GM21381 (cell line): ENCODE measurements at regions not wholly inside any gene's neighbourhood (a gene's known extent, or its start where the extent isn't known, plus 50 kb on each side); places are given as distances from the start of the nearest gene placed in this dataset.

Experiments
- ATAC-seq: cut with Tn5 transposase; IDR thresholded peaks from one replicate; pipeline ENCODE4 v1.9.1; 2021; ENCODE audit warnings: mild to moderate bottlenecking, moderate library complexity; ENCODE audit not compliant: unreplicated experiment

DNA sequence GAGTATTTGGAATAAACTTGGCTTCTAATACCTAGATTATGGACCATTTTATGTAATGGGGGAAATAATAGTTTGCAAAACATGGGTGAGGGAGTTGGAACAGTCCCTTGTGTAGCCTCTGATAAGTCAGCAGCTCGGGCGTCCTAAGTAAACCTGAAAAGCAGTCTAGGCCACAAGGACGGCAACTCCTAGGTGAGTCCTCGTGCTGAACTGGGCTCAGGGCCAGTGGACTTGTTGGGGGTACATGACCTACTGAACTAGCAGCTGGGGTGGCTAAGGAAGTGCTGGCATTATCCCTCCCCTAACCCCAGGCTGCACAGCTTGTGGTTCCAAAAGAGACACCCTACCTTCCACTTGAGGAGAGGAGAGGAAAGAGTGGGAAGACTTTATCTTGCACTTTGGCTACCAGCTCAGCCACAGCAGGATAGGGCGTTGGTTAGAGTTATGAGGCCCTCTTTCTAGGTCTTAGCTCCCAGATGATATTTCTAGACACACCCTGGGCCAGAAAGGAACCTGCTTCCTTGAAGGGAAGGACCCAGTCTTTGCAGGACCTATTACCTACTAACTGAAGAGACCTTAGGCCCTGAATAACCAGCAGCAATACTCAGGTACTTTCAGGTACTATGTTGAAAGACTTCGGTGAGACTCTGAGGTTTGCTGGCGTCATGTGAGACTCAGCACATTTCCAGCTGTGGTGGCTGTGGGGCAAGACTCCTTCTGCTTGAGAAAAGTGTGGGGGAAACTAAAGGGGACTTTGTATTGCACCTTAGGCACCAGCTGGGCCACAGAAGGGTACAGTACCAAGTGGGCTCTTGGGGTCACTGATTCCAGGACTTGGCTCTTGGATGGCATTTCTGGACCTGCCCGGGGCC lies 71.0 kb downstream of the AQP4 start:
- ATAC-seq: no peak

DNA sequence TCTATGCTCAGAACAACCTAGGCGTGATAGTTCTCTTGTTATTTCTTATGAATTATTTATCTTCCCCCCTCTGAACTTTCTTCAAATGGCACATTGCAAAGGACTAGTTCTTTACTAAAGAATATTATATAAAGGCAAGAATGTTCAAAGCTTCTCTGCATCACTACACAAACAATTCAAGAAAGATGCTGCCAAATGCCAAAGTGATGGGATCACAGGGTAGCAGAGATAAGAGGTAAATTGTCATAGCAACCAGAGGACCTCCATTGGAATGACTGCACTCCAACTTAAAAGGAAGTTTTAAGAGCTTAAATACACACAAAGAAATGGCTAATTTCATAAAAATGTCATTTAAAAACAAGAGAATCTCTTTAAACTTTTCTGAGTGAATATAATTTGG lies 72.8 kb downstream of the AQP4 start:
- no peak for ATAC-seq

DNA sequence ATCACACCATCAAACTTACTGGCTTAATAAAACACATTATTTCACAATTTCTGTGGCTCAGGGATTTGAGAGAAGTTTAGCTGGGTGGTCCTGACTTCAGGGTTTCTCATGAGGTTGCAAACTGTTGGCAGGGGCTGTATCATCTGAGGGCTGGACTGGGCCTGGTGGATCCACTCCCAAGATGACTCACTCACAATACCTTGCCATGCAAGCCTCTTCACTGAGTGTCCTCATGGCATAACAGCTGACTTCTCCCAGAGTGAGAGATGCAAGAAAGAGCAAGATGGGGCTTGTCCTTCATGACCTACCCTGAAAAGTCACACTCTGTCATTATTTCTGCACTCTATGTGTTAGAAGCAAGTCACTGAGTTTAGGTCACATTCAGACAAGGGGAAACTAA lies 73.8 kb downstream of the AQP4 start:
- no peak for ATAC-seq

DNA sequence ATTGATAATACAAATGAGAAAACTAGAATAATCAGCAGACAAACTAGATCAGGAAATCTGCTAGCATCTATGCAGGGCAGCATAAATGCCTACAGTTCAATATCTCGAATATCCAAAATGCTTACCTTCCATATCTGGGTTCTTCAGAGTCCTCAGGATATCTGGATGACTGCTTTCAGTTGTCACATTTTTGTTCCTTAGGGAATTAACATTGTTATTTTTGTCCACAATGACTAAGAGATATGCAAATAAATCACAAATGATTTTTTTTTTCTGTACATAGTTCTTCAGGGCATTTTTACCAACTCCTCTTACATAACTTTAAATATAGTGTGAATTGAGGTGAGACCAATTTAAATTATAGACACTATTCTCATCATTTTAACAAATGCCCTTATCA lies 80.9 kb downstream of the AQP4 start:
- no peak for ATAC-seq

DNA sequence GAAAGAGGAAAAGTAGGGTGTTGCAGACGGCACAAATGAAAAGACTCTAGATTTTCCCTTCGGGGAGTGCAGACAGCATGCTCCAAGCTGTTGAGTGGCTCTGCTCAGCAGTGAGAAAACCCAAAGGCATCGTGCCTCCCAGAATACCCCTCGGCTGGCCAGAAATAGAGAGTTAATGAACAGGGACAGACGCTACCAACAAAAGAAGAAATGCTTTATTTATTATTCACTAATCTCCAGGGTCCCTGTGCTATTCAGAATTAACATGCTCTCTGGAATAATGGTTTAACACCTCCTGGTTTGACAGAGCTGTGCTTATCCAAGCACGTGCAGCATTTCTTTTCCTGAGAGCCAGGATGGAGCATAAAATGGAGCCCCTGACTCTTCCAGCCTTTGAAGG lies 82.3 kb downstream of the AQP4 start:
- no peak for ATAC-seq

DNA sequence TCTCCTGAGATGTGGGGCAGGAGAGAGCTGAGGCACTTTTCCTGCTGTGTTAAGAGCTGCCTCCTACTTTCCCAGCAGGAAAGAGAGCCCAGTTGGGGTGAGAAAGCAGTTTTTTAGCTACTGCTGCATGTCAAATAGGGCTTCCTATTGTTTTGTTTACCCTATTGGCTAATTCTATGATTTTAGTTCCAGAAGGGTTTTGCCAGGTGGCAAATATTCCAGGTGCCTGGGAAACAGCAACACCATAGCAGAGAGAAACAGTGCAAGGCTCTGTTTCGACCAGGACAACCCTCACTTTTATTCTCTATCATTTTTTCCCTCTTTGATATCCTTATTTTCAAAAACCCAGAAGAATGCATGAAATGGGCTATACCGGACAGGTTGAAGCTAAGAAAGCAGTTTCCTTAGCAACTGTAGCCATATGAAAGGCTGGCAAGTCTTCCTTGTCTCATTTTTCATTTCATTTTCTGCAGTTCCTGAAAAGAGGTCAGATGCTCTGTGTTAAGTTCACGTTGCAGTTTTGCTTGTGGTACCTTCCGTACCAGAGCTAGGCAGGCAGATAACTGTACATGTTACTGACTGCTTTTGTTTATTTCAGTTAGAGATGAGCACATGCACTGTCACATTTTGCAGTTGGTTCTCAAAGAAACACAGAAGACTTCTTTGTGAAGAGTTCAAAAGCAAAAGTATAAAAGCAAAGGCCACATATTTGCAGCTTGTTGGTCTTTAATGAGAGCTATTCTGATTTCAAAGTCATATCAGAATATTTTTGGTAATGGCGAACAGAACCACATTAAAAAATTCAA lies 84.8 kb downstream of the AQP4 start:
- ATAC-seq: no peak

DNA sequence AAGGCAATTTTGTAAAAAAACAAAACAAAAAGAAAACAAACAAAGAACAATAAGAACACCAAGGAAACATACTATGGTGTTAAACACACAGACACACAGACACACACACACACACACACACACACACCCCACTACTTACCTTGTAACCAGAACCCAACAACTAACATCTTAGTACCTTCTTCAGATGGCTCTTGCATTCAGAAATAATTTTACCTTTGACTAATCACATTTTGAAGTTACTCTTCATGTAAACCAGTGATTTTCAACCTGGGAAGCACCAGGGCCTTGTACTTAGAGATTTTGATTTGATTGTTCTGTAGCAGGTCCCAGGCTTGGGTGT lies 87.5 kb downstream of the AQP4 start:
- no peak for ATAC-seq

DNA sequence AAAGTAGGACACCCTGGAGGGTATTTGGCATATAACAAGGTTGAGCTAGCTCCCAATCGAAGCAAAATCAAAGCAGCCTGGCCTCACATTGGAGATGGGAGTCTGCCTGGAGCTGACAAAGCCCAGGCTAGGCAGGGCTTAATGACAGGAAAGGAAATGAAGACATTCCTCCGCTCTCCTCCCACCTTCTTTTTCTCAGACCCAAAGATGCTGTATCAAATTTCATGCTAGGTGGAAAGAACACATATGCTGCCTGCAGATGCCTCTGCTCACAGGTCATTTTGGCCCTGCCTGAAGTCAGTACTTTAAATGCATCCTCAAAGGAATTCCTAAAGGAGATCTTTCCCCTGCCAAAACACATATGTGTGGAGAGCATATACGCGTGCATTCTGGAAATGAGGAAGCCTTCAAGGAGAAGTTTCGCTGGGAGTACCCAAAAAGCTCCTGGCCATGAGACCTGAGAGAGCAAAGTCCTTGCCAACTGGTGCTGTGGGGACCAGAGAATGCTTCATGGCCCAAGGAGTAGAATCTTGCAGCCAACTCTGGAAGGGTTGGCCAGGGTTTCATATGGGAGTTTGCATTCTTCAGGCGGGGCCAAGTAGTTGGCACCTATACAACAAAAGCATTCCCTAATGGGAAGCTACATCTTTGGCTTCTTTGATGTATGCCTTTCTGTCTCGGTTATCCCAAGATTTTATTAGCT lies 88.0 kb downstream of the AQP4 start:
- ATAC-seq: no peak

DNA sequence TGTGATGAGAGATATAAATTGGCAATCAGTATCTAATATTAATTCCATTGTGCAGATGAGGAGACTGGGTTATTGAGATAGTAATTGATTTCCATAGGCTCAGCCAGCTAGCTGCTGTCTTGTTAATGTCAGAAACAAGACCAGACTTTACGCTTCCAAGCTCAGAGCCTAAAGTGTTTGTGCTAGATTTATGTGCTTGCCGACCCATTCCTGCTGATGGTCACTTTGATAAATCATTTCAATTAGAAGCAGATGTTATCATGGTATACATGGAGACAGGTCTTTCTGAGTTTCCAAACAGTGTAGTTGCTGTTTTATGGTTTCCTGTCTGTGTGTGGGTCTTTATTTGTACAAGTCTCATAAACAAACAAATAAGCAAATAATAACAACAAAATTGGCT lies 92.8 kb downstream of the AQP4 start:
- no peak for ATAC-seq

DNA sequence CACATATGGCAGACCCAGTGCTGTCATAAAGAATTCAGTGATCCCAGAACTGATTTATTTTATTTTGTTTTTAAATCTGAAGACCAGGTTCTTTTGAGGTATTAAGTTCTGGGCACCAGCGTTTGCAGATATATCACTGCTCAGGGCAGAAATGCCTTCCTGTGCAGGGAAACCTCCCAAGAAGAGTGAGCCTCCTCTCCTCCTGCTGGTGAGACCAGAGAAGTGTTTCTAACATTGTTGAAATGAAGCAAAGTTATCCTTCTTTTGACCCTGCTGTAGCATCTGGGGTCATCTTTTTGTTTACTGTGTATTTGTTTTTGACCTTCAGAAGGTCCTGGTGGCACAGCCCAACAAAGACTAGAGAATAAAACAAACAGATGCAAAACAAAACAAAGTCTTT lies 94.0 kb downstream of the AQP4 start:
- ATAC-seq: no peak

DNA sequence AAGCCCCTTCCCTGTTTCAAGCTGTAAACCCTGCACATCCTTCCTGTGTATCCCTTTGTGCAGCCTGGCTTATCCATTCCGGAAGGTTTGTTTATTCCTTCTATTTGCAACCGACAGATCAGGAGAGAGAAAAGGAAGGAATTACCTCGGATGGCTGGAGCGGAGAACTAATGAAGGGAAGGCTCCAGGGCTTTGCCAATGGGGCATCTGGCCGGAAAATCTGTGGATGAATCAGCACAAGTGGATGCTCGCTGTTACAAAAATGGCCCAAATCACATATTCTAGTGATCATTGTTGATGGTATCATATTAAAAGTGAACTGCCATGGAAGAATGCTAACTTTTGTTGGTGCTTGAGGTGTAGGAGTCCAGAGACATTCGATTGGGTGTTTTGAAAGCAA lies 97.1 kb downstream of the AQP4 start:
- ATAC-seq: no peak

DNA sequence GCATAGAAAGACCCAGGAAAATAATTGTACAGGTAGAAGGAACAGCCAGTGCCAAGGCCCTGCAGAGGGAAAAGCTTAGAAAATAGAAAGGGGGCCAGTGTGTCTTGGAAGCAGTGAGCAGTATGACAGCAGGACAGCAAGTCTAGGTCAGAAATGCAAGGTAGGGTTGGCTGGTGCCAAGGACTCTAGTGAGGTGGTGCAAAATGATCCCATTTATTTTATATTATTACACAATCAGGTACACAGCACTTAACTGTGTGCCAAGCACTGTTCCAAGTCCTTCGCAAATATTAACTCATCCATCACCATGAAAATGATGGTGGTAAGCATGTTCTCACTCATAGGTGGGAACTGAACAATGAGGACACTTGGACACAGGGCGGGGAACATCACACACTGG lies 100.0 kb downstream of the AQP4 start:
- no peak for ATAC-seq

DNA sequence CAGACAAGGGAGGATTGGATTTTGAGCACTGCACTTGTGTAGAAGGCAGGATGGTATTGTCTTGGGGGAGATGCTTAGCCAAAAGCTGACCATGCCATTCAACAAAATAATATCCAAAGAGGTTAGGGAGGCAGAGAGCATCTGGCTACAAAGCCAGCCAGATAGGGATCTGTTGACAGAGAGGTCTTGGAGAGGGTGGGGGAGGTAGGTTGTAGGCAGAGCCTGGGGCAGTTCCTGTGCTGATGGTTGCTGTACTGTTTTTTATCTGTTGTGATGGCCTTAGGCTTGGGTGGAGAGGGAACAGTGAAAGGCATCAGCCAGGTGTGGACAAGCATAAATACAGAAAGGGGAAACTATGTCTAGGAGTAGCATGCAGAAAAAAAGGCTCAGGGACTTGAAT lies 100.9 kb downstream of the AQP4 start:
- no peak for ATAC-seq

DNA sequence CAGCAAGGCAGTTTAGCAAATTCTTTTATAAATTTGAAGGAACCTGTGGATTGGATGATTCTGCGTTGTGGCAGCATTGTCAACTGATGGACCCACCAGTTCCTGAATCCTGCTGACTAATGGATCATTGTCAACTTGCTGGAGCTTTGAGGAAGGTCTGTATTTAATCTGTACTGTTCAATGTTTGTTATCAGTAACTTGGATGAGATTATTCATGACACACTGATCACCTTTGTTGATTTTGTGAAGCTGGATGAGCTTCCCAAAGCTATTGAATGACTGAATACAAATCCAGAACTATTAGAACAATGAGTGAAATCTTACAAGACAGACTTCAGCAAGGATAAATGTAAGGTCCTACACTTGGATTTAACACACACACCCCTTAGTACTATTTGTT lies 101.3 kb downstream of the AQP4 start:
- no peak for ATAC-seq

DNA sequence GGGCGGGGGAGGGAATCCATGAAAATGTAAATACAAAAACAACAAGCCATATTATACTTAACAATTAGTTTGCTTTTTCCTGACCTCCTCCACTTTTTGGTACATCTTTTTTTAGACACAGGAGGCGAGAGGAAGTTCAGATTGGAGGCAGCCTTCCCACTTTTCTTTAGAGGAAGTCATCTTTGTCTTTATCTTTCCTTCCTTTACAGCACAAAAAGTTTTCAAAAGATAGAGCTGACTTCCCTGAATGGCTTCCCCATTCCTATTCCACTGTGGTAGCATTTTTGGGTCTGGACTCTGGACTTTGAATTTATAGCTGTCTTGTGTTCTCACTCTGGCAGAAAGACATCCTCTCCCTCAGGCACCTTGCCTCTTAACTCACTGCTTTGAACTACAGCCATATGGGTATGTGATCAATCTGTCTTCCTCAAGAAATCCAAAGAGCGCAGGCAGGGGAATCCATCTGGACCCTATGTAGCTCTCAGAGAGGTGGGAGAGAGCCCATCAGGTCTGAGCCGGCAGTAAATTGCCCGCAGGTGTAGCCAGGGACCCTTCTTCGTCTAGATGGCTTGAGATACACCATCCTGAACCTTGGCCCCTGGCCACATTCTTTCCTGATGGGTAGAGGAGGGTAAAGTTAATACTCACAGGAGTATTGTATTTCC lies 101.9 kb downstream of the AQP4 start:
- no peak for ATAC-seq

DNA sequence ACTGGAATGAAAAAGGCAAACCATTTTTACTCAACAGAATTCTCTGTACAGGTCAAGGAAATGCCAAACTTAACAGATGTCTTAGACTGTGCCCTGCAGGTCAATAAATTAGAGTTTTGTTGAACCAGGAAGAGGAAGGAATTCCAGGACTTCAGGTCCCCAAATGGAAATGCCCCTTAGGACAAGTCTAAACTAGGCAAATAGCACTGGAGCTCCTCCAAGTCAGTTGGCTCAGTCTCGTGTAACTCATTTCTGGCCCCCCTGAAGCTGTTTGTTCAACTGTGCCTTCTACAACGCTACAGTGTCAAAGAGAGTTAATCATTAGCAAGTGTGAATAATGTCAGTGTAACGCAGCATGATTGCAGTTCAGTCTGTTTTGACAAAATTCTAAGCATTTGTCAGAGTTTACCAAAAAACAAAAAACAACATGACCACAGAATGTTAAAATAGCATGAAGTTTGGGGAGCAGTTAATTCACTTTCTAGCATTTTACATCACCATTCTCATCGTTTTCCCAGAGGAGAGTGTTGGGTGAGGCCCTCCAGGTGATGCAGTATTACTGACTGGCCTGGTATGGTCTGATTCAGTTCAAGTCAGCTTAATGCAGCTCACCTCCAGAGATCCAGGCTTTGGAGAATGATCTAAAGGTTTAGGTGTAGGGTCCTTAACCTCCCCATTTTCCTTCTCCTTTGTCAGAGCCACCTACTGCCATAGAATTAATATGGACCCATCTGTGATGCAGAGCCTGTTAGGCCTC lies 108.1 kb downstream of the AQP4 start:
- ATAC-seq: no peak

DNA sequence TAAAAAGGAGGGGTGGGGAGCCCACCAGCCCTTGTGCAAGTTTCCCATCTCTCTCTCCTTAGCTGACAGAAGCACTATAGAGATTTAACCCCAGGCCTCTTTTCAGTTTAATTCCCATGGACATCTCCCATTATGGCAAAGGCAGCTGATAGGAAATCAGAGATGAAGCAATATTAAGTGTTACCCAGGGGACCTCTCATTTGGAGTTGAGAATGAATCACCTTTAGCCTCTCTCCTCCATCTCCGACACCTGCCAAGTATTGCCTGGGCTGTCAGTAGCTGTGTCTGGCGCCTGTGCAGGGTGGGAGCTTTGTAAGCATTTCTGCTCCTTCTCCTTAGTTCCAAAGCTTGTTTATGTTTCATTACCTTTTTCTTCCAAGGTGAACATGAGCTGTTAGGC lies 109.0 kb downstream of the AQP4 start:
- no peak for ATAC-seq

DNA sequence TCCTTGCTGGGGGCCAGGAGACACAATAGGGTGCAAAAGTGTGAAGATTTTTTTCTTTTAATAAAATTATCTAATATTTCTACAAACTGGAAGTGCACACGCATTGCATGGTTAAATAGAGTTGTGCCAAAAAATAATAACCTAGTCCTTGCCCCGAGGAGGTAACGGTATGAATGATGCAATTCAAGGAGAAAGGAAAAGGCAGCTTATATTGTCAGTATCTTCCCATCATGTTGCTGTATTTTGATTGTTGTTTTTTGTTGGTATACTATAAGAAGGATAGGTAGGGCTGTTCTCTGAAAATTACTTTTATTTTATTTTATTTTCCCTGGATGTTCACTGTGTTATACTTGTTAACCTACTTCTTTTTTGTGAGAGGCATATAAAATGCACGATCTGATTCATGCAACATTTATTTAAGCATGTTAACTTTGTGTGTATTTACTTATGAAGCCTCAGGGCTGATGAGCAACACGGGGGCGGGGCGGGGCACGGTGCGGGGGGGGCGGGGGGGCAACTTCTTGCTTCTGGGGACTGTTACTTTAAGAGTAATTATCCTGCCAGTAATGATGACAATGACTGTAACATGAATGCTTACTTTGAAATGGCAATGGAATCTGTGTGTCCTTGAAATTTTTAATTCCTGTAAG lies 118.6 kb downstream of the AQP4 start:
- ATAC-seq: no peak

DNA sequence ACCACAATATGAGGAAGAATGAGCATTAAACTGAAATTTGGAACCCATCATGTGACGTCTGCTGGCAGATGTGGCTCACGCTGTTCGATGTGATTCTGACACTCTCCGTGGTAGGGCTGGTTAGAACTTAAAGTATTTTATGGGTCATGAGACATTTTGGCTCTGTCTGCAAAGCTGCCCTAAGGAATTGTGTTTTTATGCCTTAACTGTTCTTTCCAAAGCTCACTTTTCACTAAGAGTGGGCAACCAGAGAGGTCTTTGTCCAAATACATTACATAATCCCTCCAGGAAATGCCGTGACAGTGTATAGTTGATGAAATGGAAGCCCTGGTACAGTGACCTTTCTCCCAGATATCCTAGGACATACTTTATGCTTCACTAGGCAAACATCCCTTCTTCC lies 119.1 kb downstream of the AQP4 start:
- no peak for ATAC-seq
